SK-N-SH treated with all-trans-retinoic acid at 6 μM for 48 hours (cell line): ENCODE measurements at regions not wholly inside any gene's neighbourhood (a gene's known extent, or its start where the extent isn't known, plus 50 kb on each side); places are given as distances from the start of the nearest gene placed in this dataset.

ENCODE experiments used
- BACH2 ChIP-seq: fragments of 250-450 bp; sonication (Bioruptor Pico); IDR thresholded peaks from 2 replicates; pipeline ENCODE4 v1.9.0; 2021; ENCODE audit warnings: mild to moderate bottlenecking, borderline replicate concordance
- OSR1 ChIP-seq: fragments of 250-450 bp; sonication (Bioruptor Pico); IDR thresholded peaks from 2 replicates; pipeline ENCODE4 v1.8.0; 2022; ENCODE audit warnings: moderate library complexity, mild to moderate bottlenecking, inconsistent platforms
- TOX ChIP-seq: fragments of 250-450 bp; sonication (Bioruptor Pico); IDR thresholded peaks from 2 replicates; pipeline ENCODE4 v1.8.0; 2021; ENCODE audit warnings: mild to moderate bottlenecking, moderate library complexity, borderline replicate concordance
- ZC3H10 ChIP-seq: fragments of 250-450 bp; sonication (Bioruptor Pico); IDR thresholded peaks from 2 replicates; pipeline ENCODE4 v1.5.1; 2021; ENCODE audit warnings: mild to moderate bottlenecking, moderate library complexity
- ZFP3 ChIP-seq: fragments of 250-450 bp; sonication (Bioruptor Pico); IDR thresholded peaks from 2 replicates; pipeline ENCODE4 v1.5.0; 2020; ENCODE audit warnings: mild to moderate bottlenecking, moderate library complexity
- ZFP30 ChIP-seq: fragments of 450-650 bp; formaldehyde crosslinking; IDR thresholded peaks from 2 replicates; pipeline ENCODE4 v1.5.0; 2022; ENCODE audit warnings: mild to moderate bottlenecking, moderate library complexity
- ZNF565 ChIP-seq: fragments of 450-650 bp; formaldehyde crosslinking; conservative IDR thresholded peaks from 2 replicates; pipeline ENCODE4 v1.5.0; 2020; ENCODE audit warnings: low read depth, mild to moderate bottlenecking, moderate library complexity
- ZNF8 ChIP-seq: fragments of 450-650 bp; formaldehyde crosslinking; IDR thresholded peaks from 2 replicates; pipeline ENCODE4 v1.5.0; 2020; ENCODE audit warnings: mild to moderate bottlenecking, moderate library complexity
- TF ChIP-seq, protein P1 (sequence below): fragments of 250-450 bp; sonication (Bioruptor Pico); IDR thresholded peaks from 2 replicates; pipeline ENCODE4 v1.5.0; 2020; ENCODE audit warnings: mild to moderate bottlenecking, moderate library complexity
- TF ChIP-seq, protein P2 (sequence below): fragments of 250-450 bp; sonication (Bioruptor Pico); IDR thresholded peaks from 2 replicates; pipeline ENCODE4 v1.5.1; 2021; ENCODE audit warnings: mild to moderate bottlenecking, moderate library complexity
- TF ChIP-seq, protein P3 (sequence below): fragments of 250-450 bp; sonication (Bioruptor Pico); IDR thresholded peaks from 2 replicates; pipeline ENCODE4 v1.5.1; 2020; ENCODE audit warnings: low read depth, mild to moderate bottlenecking, moderate library complexity
- TF ChIP-seq, protein P4 (sequence below): fragments of 250-450 bp; sonication (Bioruptor Pico); IDR thresholded peaks from 2 replicates; pipeline ENCODE4 v1.8.0; 2020; ENCODE audit warnings: mild to moderate bottlenecking, moderate library complexity, borderline replicate concordance

DNA sequence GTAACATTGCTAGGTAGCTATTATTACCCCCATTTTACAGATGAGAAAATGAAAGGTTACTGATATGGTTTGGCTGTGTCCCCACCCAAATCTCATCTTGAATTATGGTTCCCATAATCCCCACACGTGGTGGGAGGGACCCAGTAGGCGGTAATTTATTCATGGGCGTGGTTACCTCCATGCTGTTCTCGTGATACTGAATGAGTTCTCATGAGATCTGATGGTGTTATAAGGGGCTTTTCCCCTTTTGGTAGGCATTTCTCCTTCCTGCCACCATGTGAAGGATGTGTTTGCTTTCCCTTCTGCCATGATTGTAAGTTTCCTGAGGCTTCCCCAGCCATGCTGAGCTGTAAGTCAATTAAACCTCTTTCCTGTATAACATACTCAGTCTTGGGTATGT lies 252.1 kb downstream of the OPA1 start:
- TF ChIP-seq ZNF8 (CRISPR knock-in tag) = no peak
- TF ChIP-seq, protein P1, sequence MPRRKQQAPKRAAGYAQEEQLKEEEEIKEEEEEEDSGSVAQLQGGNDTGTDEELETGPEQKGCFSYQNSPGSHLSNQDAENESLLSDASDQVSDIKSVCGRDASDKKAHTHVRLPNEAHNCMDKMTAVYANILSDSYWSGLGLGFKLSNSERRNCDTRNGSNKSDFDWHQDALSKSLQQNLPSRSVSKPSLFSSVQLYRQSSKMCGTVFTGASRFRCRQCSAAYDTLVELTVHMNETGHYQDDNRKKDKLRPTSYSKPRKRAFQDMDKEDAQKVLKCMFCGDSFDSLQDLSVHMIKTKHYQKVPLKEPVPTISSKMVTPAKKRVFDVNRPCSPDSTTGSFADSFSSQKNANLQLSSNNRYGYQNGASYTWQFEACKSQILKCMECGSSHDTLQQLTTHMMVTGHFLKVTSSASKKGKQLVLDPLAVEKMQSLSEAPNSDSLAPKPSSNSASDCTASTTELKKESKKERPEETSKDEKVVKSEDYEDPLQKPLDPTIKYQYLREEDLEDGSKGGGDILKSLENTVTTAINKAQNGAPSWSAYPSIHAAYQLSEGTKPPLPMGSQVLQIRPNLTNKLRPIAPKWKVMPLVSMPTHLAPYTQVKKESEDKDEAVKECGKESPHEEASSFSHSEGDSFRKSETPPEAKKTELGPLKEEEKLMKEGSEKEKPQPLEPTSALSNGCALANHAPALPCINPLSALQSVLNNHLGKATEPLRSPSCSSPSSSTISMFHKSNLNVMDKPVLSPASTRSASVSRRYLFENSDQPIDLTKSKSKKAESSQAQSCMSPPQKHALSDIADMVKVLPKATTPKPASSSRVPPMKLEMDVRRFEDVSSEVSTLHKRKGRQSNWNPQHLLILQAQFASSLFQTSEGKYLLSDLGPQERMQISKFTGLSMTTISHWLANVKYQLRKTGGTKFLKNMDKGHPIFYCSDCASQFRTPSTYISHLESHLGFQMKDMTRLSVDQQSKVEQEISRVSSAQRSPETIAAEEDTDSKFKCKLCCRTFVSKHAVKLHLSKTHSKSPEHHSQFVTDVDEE (CRISPR knock-in tag) = no peak
- no peak for TF ChIP-seq ZFP3
- no peak for TF ChIP-seq ZNF565 (CRISPR knock-in tag)
- TF ChIP-seq, protein P2, sequence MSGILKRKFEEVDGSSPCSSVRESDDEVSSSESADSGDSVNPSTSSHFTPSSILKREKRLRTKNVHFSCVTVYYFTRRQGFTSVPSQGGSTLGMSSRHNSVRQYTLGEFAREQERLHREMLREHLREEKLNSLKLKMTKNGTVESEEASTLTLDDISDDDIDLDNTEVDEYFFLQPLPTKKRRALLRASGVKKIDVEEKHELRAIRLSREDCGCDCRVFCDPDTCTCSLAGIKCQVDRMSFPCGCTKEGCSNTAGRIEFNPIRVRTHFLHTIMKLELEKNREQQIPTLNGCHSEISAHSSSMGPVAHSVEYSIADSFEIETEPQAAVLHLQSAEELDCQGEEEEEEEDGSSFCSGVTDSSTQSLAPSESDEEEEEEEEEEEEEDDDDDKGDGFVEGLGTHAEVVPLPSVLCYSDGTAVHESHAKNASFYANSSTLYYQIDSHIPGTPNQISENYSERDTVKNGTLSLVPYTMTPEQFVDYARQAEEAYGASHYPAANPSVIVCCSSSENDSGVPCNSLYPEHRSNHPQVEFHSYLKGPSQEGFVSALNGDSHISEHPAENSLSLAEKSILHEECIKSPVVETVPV = no peak
- TF ChIP-seq OSR1 (CRISPR knock-in tag) = no peak
- no peak for TF ChIP-seq TOX (CRISPR knock-in tag)
- TF ChIP-seq, protein P3, sequence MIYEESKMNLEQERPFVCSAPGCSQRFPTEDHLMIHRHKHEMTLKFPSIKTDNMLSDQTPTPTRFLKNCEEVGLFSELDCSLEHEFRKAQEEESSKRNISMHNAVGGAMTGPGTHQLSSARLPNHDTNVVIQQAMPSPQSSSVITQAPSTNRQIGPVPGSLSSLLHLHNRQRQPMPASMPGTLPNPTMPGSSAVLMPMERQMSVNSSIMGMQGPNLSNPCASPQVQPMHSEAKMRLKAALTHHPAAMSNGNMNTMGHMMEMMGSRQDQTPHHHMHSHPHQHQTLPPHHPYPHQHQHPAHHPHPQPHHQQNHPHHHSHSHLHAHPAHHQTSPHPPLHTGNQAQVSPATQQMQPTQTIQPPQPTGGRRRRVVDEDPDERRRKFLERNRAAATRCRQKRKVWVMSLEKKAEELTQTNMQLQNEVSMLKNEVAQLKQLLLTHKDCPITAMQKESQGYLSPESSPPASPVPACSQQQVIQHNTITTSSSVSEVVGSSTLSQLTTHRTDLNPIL = no peak
- no peak for TF ChIP-seq ZC3H10
- TF ChIP-seq BACH2 = no peak
- TF ChIP-seq, protein P4, sequence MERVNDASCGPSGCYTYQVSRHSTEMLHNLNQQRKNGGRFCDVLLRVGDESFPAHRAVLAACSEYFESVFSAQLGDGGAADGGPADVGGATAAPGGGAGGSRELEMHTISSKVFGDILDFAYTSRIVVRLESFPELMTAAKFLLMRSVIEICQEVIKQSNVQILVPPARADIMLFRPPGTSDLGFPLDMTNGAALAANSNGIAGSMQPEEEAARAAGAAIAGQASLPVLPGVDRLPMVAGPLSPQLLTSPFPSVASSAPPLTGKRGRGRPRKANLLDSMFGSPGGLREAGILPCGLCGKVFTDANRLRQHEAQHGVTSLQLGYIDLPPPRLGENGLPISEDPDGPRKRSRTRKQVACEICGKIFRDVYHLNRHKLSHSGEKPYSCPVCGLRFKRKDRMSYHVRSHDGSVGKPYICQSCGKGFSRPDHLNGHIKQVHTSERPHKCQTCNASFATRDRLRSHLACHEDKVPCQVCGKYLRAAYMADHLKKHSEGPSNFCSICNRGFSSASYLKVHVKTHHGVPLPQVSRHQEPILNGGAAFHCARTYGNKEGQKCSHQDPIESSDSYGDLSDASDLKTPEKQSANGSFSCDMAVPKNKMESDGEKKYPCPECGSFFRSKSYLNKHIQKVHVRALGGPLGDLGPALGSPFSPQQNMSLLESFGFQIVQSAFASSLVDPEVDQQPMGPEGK (CRISPR knock-in tag) = no peak
- TF ChIP-seq ZFP30 (CRISPR knock-in tag) = no peak
